HEK293 (cell line): ENCODE measurements at regions not wholly inside any gene's neighbourhood (a gene's known extent, or its start where the extent isn't known, plus 50 kb on each side); places are given as distances from the start of the nearest gene placed in this dataset.

Experiments
- CTCF ChIP-seq: fragments of 450-650 bp; formaldehyde crosslinking; IDR thresholded peaks from 2 replicates; pipeline ENCODE4 v1.5.1; 2016; ENCODE audit warnings: missing biosample characterization, missing genetic modification characterization
- HOXD13 ChIP-seq: sonication (generic); formaldehyde crosslinking; IDR thresholded peaks from 2 replicates; pipeline ENCODE4 v1.8.0; 2022; ENCODE audit warnings: missing genetic modification reagents, borderline replicate concordance
- OVOL3 ChIP-seq: fragments of 450-650 bp; formaldehyde crosslinking; IDR thresholded peaks from 2 replicates; pipeline ENCODE4 v1.5.1; 2016; ENCODE audit warnings: missing biosample characterization, missing genetic modification characterization
- TRIM28 ChIP-seq: IDR thresholded peaks from 2 replicates; pipeline ENCODE4 v1.6.1; 2011; ENCODE audit warnings: low read length, control low read depth, borderline replicate concordance
- WT1 ChIP-seq: fragments of 450-650 bp; formaldehyde crosslinking; IDR thresholded peaks from 2 replicates; pipeline ENCODE4 v1.5.1; 2016; ENCODE audit warnings: missing biosample characterization, missing genetic modification characterization
- ZBTB21 ChIP-seq: fragments of 450-650 bp; formaldehyde crosslinking; IDR thresholded peaks from 2 replicates; pipeline ENCODE4 v1.5.1; 2017; ENCODE audit warnings: missing biosample characterization, missing genetic modification characterization
- ZBTB7A ChIP-seq: fragments of 450-650 bp; formaldehyde crosslinking; IDR thresholded peaks from 2 replicates; pipeline ENCODE4 v1.5.1; 2016; ENCODE audit warnings: low read depth, missing biosample characterization, missing genetic modification characterization
- ZFHX2 ChIP-seq: fragments of 450-650 bp; formaldehyde crosslinking; conservative IDR thresholded peaks from 2 replicates; pipeline ENCODE4 v1.5.1; 2016; ENCODE audit warnings: missing biosample characterization, missing genetic modification characterization
- ZFP37 ChIP-seq: fragments of 450-650 bp; formaldehyde crosslinking; IDR thresholded peaks from 2 replicates; pipeline ENCODE4 v1.5.1; 2016; ENCODE audit warnings: missing biosample characterization, missing genetic modification characterization
- ZNF133 ChIP-seq: fragments of 450-650 bp; formaldehyde crosslinking; IDR thresholded peaks from 2 replicates; pipeline ENCODE4 v1.5.1; 2016; ENCODE audit warnings: missing biosample characterization, missing genetic modification characterization
- ZNF138 ChIP-seq: fragments of 450-650 bp; formaldehyde crosslinking; IDR thresholded peaks from 2 replicates; pipeline ENCODE4 v1.5.1; 2016; ENCODE audit warnings: missing biosample characterization, missing genetic modification characterization, borderline replicate concordance
- ZNF223 ChIP-seq: fragments of 450-650 bp; formaldehyde crosslinking; IDR thresholded peaks from 2 replicates; pipeline ENCODE4 v1.5.1; 2016; ENCODE audit warnings: missing biosample characterization, missing genetic modification characterization
- ZNF248 ChIP-seq: fragments of 450-650 bp; formaldehyde crosslinking; IDR thresholded peaks from 2 replicates; pipeline ENCODE4 v1.5.1; 2017; ENCODE audit warnings: missing biosample characterization, missing genetic modification characterization
- ZNF335 ChIP-seq: fragments of 450-650 bp; formaldehyde crosslinking; conservative IDR thresholded peaks from 2 replicates; pipeline ENCODE4 v1.5.1; 2016; ENCODE audit warnings: missing biosample characterization, missing genetic modification characterization
- ZNF37A ChIP-seq: fragments of 450-650 bp; IDR thresholded peaks from 2 replicates; pipeline ENCODE4 v1.5.1; 2018; ENCODE audit warnings: missing biosample characterization, missing genetic modification characterization
- ZNF391 ChIP-seq: fragments of 450-650 bp; formaldehyde crosslinking; IDR thresholded peaks from 2 replicates; pipeline ENCODE4 v1.5.1; 2016; ENCODE audit warnings: low read depth, missing biosample characterization, missing genetic modification characterization, borderline replicate concordance
- ZNF488 ChIP-seq: fragments of 450-650 bp; formaldehyde crosslinking; IDR thresholded peaks from 2 replicates; pipeline ENCODE4 v1.5.1; 2016; ENCODE audit warnings: missing biosample characterization, missing genetic modification characterization
- ZNF514 ChIP-seq: fragments of 450-650 bp; formaldehyde crosslinking; IDR thresholded peaks from 2 replicates; pipeline ENCODE4 v1.5.1; 2016; ENCODE audit warnings: missing biosample characterization, missing genetic modification characterization
- ZNF558 ChIP-seq: fragments of 450-650 bp; formaldehyde crosslinking; IDR thresholded peaks from 2 replicates; pipeline ENCODE4 v1.5.1; 2016; ENCODE audit warnings: missing biosample characterization, missing genetic modification characterization
- ZNF561 ChIP-seq: fragments of 450-650 bp; IDR thresholded peaks from 2 replicates; pipeline ENCODE4 v1.5.1; 2018; ENCODE audit warnings: missing biosample characterization, missing genetic modification characterization, borderline replicate concordance
- ZNF600 ChIP-seq: fragments of 450-650 bp; formaldehyde crosslinking; IDR thresholded peaks from 2 replicates; pipeline ENCODE4 v1.5.1; 2016; ENCODE audit warnings: missing biosample characterization, missing genetic modification characterization
- ZNF624 ChIP-seq: fragments of 450-650 bp; formaldehyde crosslinking; IDR thresholded peaks from 2 replicates; pipeline ENCODE4 v1.5.1; 2017; ENCODE audit warnings: missing biosample characterization, missing genetic modification characterization
- ZNF629 ChIP-seq: fragments of 450-650 bp; formaldehyde crosslinking; IDR thresholded peaks from 2 replicates; pipeline ENCODE4 v1.5.1; 2017; ENCODE audit warnings: missing biosample characterization, missing genetic modification characterization
- ZNF777 ChIP-seq: fragments of 450-650 bp; formaldehyde crosslinking; IDR thresholded peaks from 2 replicates; pipeline ENCODE4 v1.5.1; 2017; ENCODE audit warnings: missing biosample characterization, missing genetic modification characterization, borderline replicate concordance
- ZSCAN18 ChIP-seq: fragments of 450-650 bp; formaldehyde crosslinking; IDR thresholded peaks from 2 replicates; pipeline ENCODE4 v1.5.1; 2016; ENCODE audit warnings: missing biosample characterization, missing genetic modification characterization
- ZSCAN5A ChIP-seq: fragments of 450-650 bp; formaldehyde crosslinking; IDR thresholded peaks from 2 replicates; pipeline ENCODE4 v1.5.1; 2016; ENCODE audit warnings: missing biosample characterization, missing genetic modification characterization

- TF ChIP-seq ZNF488 (tag by site-specific recombination): no peak
- TF ChIP-seq ZNF629 (tag by site-specific recombination): no peak
- no peak for TF ChIP-seq ZNF248 (tag by site-specific recombination)
- no peak for TF ChIP-seq ZNF624 (tag by site-specific recombination)
- no peak for TF ChIP-seq ZNF600 (tag by site-specific recombination)
- TF ChIP-seq ZBTB7A (tag by site-specific recombination): no peak
- TF ChIP-seq ZFHX2 (tag by site-specific recombination): peak; percentile 49
- TF ChIP-seq ZBTB21 (tag by site-specific recombination): no peak
- TF ChIP-seq ZNF391 (tag by site-specific recombination): no peak
- TF ChIP-seq ZFP37 (tag by site-specific recombination): no peak
- TF ChIP-seq ZNF335: no peak
- no peak for TF ChIP-seq CTCF
- TF ChIP-seq ZNF561 (tag by site-specific recombination): no peak
- TF ChIP-seq HOXD13 (CRISPR knock-in tag): no peak
- TF ChIP-seq ZSCAN18: no peak
- peak; percentile 97 for TF ChIP-seq WT1
- no peak for TF ChIP-seq ZNF133 (tag by site-specific recombination)
- TF ChIP-seq TRIM28: no peak
- no peak for TF ChIP-seq ZNF777 (tag by site-specific recombination)
- no peak for TF ChIP-seq ZNF138 (tag by site-specific recombination)
- TF ChIP-seq ZNF558 (tag by site-specific recombination): no peak
- no peak for TF ChIP-seq OVOL3
- TF ChIP-seq ZNF223 (tag by site-specific recombination): no peak
- no peak for TF ChIP-seq ZNF514
- TF ChIP-seq ZSCAN5A (tag by site-specific recombination): no peak
- no peak for TF ChIP-seq ZNF37A (tag by site-specific recombination)
These were observed 113.0 kb upstream of the SLC22A23 start (continued) for GRCh38 chr6:3569816-3570215.
